Left hindlimb (tissue), 1 donor: ENCODE measurements at regions not wholly inside any gene's neighbourhood (a gene's known extent, or its start where the extent isn't known, plus 50 kb on each side); places are given as distances from the start of the nearest gene placed in this dataset.

Experiments
- DNase-seq: peaks from one replicate; pipeline ENCODE4 v3.0.0-alpha.2; 2018

DNA sequence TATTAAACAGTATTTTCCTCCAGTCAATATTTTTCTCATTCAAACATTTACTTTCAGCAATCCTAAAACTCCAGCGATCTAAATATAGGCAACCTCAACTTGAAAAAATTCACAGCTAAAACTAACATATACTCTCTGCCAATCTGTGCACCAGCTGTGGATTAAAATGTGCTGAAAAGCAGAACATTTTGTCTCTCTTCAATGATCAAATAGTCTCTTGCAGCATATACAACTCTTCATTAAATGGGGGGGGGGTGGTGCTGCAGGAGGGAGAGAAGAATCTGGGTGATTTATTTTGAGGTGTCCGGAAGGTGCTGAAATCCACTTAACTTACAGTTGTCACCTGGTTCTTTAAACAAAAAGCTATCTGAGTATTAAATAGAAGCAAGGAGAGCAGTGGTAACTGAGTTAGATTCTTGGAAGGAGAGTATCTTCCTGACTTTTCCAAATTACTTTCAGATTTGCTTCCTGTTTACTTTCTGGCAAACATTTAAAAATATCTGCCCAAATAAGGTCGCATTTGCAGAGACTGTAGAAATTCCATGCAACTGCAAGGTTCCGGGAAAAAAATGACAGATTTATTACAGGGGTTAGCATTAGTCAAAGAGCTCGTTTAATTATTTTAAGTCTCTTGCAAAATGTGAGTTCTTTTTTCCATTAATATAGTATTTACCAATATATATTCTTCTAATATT is 904.7 kb upstream of the ACVR2A start:
- no peak for DNase-seq

GRCh38 chr2:146934921-146935320 is 909.9 kb upstream of the ACVR2A start:
- DNase-seq: no peak

- DNase-seq: no peak
Observed at GRCh38 chr2:146931109-146931508, 913.7 kb upstream of the ACVR2A start.

GRCh38 chr2:146927080-146927711 is 917.6 kb upstream of the ACVR2A start:
- peak; percentile 56 for DNase-seq

- DNase-seq: no peak
Observed at GRCh38 chr2:146918280-146918679, 926.5 kb upstream of the ACVR2A start.

- DNase-seq: no peak
Observed at GRCh38 chr2:146917431-146918042, 927.3 kb upstream of the ACVR2A start.

DNA sequence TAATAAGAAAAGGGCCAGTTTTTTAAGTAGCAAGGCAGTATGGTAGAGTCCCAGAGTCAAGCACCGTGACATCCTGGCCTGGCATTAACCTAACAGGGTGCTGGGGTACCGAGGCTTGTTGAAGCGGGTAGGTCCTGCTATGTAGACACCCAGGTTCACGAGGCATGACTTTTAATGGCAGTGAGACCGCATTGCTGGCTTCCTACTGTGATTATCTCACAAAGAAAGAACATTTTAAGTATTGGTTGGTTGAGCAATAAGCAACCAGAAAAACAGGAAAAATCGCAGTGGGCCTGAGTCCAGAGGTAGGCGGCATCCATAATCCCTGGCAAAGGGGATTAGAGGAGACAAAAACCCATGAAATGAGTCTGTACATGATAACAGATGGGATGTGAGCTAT is 927.9 kb upstream of the ACVR2A start:
- DNase-seq: no peak

DNA sequence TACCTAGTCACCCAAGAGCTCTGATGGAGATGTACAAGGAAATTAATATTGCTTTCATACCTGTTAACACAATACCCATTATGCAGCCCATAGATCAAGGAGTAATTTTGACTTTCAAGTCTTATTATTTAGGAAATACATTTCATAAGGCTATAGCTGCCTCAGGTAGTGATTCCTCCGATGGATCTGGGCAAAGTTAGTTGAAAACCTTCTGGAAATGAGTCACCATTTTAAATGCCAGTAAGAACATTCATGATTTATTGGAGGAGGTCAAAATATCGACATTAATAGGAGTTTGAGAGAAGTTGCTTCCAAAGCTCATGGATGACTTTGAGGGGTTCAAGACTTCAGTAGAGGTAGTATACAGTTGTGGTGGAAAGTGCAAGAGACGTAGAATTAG is 931.4 kb upstream of the ACVR2A start:
- DNase-seq: no peak

- no peak for DNase-seq
Observed at GRCh38 chr2:146912536-146912935, 932.3 kb upstream of the ACVR2A start.

DNA sequence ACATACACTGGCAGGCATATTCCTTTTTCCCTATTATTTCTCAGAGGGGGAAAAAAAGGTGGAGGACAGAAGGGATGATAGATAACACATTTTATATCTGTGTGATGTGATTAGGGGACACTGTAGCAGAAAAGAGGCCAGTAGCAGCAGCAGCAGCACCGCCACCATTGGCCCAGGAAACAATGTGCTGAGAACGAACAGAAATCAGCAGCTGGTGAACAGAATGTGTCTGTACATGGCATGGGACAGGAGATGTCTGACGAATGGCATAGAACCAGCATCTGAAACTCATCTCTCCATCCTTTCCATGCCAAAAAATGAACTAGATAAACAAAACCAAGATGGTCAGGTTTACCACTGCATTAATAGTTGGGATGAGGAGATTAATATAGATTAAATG is 936.1 kb upstream of the ACVR2A start:
- no peak for DNase-seq

GRCh38 chr2:146898083-146898482 is 946.7 kb upstream of the ACVR2A start:
- no peak for DNase-seq

DNA sequence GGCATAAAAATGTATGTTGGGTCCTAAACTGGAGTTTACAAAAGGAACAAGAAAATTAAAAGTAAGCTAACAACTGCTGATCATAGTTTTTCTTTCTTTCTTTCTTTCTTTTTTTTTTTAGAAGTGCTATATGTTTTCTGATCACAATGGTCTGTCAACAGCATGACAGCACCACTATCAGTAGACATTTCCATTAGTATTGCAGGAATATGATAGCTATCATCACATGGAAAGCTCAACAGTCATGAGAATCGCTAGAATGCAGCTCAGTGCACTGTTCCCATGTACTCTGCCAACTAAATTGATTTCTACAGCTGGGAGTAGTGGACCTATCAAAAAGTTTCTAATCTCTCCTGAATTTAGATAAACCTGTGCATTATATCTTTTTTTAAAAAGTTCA is 950.3 kb upstream of the ACVR2A start:
- no peak for DNase-seq

GRCh38 chr2:146893500-146894041 is 951.3 kb upstream of the ACVR2A start:
- DNase-seq: no peak

GRCh38 chr2:146890491-146890890 is 954.3 kb upstream of the ACVR2A start:
- no peak for DNase-seq

GRCh38 chr2:146879882-146880281 is 964.9 kb upstream of the ACVR2A start:
- DNase-seq: no peak

GRCh38 chr2:146874260-146874658 is 970.6 kb upstream of the ACVR2A start:
- DNase-seq: no peak

DNA sequence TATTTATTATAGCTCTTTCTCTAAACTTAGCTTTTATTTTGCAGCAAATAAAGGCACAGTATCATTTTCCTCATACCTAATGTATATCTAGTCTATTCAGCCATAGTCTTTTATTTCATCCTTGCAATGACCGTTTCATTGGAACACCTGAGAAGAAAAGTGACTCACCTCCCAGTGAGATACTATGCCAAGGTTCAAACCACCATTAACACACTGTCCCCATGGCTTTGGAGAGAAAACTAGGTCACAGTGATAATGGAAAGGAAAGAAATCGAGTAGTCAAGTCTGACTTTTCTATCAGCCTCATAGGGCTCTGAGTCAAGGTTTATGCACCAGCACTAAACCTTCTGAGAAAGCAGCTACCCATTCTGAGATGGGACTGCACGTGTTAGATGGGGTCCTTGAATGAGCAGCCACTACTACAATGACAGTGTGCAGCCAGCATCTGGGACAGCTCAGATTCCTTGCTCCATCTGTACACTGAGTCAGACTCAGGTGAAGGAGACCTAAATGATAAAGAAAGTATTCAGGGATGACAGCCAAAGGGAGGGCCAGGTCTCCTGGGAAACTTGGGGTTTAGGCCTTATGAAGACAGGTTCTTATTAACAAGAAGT is 971.1 kb upstream of the ACVR2A start:
- DNase-seq: no peak

DNA sequence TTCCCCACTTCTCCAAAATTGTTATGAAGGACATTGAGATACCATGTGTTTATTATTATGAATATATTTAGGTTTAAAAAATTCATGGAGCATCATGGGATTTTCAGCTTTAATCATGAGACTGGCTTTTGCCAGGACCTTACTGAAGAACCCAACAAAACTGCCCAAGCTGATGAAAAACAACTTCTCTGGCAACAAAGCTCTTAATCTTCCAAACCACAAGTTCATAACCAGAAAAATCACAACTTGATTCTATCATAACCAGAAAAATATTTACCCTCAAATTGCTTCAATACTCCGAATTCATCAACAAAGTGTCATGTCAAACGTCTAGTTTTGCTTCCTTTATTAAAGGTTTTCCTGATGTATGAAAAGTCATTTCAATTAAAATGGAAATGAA is 971.8 kb upstream of the ACVR2A start:
- no peak for DNase-seq

- no peak for DNase-seq
Observed at GRCh38 chr2:146870691-146871090, 974.1 kb upstream of the ACVR2A start.

DNA sequence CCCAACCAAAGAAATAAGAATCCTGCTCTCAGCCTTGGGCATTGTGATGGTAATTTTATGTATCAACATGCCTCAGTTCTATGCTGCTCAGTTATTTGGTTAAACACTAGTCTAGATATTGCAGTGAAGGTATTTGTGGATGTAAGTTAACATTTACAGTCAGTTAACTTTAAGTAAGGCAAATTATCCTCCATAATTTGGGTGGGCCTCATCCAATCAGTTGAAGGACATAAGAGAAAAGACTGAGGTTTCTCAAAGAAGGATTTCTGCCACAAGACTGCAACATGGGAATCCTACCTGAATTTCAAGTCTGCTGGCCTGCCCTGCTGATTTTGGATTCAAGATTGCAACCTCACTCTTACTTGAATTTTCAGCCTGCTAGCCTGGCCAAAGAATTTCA is 975.5 kb upstream of the ACVR2A start:
- no peak for DNase-seq

- no peak for DNase-seq
Observed at GRCh38 chr2:146868051-146868450, 976.8 kb upstream of the ACVR2A start.

DNA sequence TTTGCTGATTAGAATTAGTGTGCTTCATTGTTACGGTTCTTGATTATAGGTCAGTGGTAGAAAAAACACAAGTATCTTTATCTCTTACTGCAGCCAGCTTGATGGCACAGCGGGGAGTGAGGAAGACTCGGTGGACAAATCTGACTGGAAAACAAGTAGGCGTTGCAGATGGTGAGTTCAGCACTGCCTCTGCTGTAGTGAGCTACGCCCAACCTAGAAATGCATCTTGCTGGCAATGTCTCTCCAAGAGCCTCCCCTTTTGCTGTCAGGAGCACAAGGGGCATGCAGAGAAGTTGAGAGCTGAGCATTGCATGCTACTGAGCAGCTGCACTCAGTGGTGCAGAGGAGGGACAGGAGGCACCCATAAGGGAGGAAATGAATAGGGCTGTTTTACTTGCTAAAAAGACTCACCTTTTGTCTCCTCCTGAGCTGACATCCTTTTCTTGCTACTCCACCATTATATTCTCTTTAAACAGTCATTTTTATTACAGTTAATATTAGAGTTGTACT is 977.3 kb upstream of the ACVR2A start:
- no peak for DNase-seq

DNA sequence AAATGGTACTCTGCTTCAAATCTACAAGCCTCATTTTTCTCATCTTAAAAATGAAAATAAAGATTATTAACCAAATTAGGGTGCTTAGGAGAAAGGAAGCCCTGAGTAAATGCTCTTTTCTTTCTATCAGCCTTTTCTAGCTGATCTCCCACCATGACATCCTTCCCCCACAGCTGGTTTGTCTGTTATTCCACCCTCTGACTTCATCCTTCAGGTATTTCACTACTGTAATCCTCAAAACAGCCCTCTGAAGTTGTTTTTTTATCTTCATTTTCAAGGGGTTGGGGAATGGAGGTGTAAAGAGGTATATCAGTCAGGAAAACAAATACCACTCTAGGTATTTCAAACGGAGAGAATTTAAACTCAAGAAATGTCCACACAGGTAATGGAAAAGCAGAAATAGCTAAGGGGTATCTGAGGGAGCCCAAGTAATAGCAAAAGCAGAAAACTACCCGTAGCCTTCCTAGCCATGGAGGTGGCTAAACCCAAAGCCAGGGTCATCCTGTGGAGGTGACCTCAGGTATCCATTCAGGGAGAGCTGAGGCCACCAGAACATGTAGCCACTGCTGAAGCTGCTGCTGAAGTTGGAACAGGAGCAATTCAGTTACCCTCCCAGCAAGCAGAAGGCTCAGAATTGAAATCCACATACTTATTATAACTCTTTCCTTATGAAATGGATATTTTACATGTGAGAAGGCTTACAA is 990.9 kb upstream of the ACVR2A start:
- DNase-seq: no peak
